Cardiac muscle cell (in vitro differentiated cells and primary cell): ENCODE measurements at regions not wholly inside any gene's neighbourhood (a gene's known extent, or its start where the extent isn't known, plus 50 kb on each side); places are given as distances from the start of the nearest gene placed in this dataset.

Experiments
- DNase-seq, 2 donors: peaks; one replicate each; pipeline versions ENCODE4 v3.0.0 to v3.0.0-alpha.2; 2010 to 2017; ENCODE audit warnings: low read depth in 1 of 2, low spot score in 1 of 2
- H3K27ac ChIP-seq: fragments of 200-600 bp; sonication (generic); 2 replicates; pipeline ENCODE4 v1.5.1; 2016
- H3K27me3 ChIP-seq: fragments of 200-600 bp; sonication (generic); 2 replicates; pipeline ENCODE4 v1.6.0; 2016; ENCODE audit warnings: control low read depth
- H3K36me3 ChIP-seq: fragments of 200-600 bp; sonication (generic); 2 replicates; pipeline ENCODE4 v1.5.1; 2016; ENCODE audit warnings: control low read depth
- H3K4me1 ChIP-seq: fragments of 200-600 bp; sonication (generic); 2 replicates; pipeline ENCODE4 v1.8.1; 2017; ENCODE audit warnings: low read depth, mild to moderate bottlenecking, mixed run types
- H3K4me3 ChIP-seq: fragments of 200-600 bp; sonication (generic); 2 replicates; pipeline ENCODE4 v1.5.1; 2016; ENCODE audit warnings: mild to moderate bottlenecking
- H3K9me3 ChIP-seq: fragments of 200-600 bp; sonication (generic); 2 replicates; pipeline ENCODE4 v1.5.1; 2017; ENCODE audit warnings: low read depth, mild to moderate bottlenecking, control low read depth
- CTCF ChIP-seq: IDR thresholded peaks from 2 replicates; pipeline ENCODE4 v1.5.1; 2012; ENCODE audit warnings: low read depth, mild to moderate bottlenecking, low read length

- no peak for DNase-seq
- Histone ChIP-seq H3K9me3 (no peaks in the 10 kb centered on the region), H3K4me1 (no peaks in the 10 kb centered on the region), H3K4me3 (no peak overlapping the region), H3K36me3 (no peaks in the 10 kb centered on the region), H3K27me3 (no peaks in the 10 kb centered on the region), H3K27ac (no peak overlapping the region)
- no peak for TF ChIP-seq CTCF
These were observed 64.8 kb upstream of the CLSTN2 start for GRCh38 chr3:139870000-139870675.

GRCh38 chr3:139868773-139869172 lies 66.2 kb upstream of the CLSTN2 start:
- TF ChIP-seq CTCF, result no peak
- H3K36me3 ChIP-seq, result no peaks in the 10 kb centered on the region
- H3K9me3 ChIP-seq, result no peaks in the 10 kb centered on the region
- no peak for DNase-seq
- no peaks in the 10 kb centered on the region for H3K4me1 ChIP-seq
- no peaks in the 10 kb centered on the region for H3K27me3 ChIP-seq
- H3K4me3 ChIP-seq, result no peak overlapping the region
- H3K27ac ChIP-seq, result no peak overlapping the region

GRCh38 chr3:139848660-139849059 lies 86.3 kb upstream of the CLSTN2 start:
- H3K9me3 ChIP-seq, result no peaks in the 10 kb centered on the region
- TF ChIP-seq CTCF, result no peak

GRCh38 chr3:139846729-139847128 lies 88.3 kb upstream of the CLSTN2 start:
- Histone ChIP-seq H3K27me3 (no peaks in the 10 kb centered on the region), H3K9me3 (no peaks in the 10 kb centered on the region), H3K27ac (no peak overlapping the region), H3K36me3 (no peaks in the 10 kb centered on the region), H3K4me3 (no peak overlapping the region), H3K4me1 (no peaks in the 10 kb centered on the region)
- DNase-seq, result no peak
- TF ChIP-seq CTCF, result no peak

More at GRCh38 chr3:139848660-139849059, 86.3 kb upstream of the CLSTN2 start:
- Histone ChIP-seq H3K4me3 (no peak overlapping the region), H3K27me3 (no peaks in the 10 kb centered on the region), H3K36me3 (no peaks in the 10 kb centered on the region), H3K27ac (no peak overlapping the region), H3K4me1 (no peaks in the 10 kb centered on the region)
- no peak for DNase-seq

- Histone ChIP-seq H3K4me1 (peaks cover 4% of the 10 kb centered on the region), H3K27ac (no peak overlapping the region), H3K36me3 (no peaks in the 10 kb centered on the region), H3K27me3 (no peaks in the 10 kb centered on the region), H3K9me3 (no peaks in the 10 kb centered on the region), H3K4me3 (no peak overlapping the region)
- no peak for DNase-seq
- TF ChIP-seq CTCF, result no peak
These were observed 95.3 kb upstream of the CLSTN2 start for GRCh38 chr3:139839659-139840058.
